HEK293 (cell line): ENCODE measurements at regions not wholly inside any gene's neighbourhood (a gene's known extent, or its start where the extent isn't known, plus 50 kb on each side); places are given as distances from the start of the nearest gene placed in this dataset.
"Not testable (repeated sequence)": the region's sequence is repeated elsewhere in the genome, so short reads cannot be mapped to it uniquely, and the experiment has no call there.

Experiments used
- CTCF ChIA-PET: fragments of 350-600 bp; formaldehyde crosslinking; extraction: SDS; loops from one replicate; lab custom pipeline; 2021; ENCODE audit warnings: antibody characterized with exemption; lab: Yijun Ruan, JAX
- POLR2A ChIA-PET: fragments of 300-600 bp; formaldehyde crosslinking; extraction: SDS; loops from one replicate; lab custom pipeline; 2020; ENCODE audit warnings: antibody characterized with exemption, inconsistent platforms; lab: Yijun Ruan, JAX
- H3K27ac ChIP-seq: fragments of 200-500 bp; sonication (Bioruptor generic); 2 replicates; pipeline ENCODE4 v1.5.1; 2014; ENCODE audit warnings: low read depth, low read length, control low read depth, inconsistent platforms; ENCODE audit errors: extremely low read depth
- H3K36me3 ChIP-seq, 2 experiments: fragments of 200-500 bp in 1 of 2; sonication (Bioruptor generic) in 1 of 2; 1 replicate in 1 of 2; 2 replicates in 1 of 2; pipeline ENCODE4 v1.5.1; 2014 to 2017; ENCODE audit warnings: inconsistent platforms in 2 of 2, low read length in 2 of 2; ENCODE audit not compliant: control insufficient read depth in 2 of 2, insufficient read depth in 1 of 2
- H3K4me1 ChIP-seq: fragments of 200-500 bp; sonication (Bioruptor generic); 2 replicates; pipeline ENCODE4 v1.5.1; 2014; ENCODE audit warnings: mild to moderate bottlenecking, low read length, inconsistent platforms; ENCODE audit not compliant: control insufficient read depth, insufficient read depth
- H3K4me3 ChIP-seq: 2 replicates; pipeline ENCODE4 v1.5.1; 2011; ENCODE audit warnings: low read depth, mild to moderate bottlenecking, control low read depth, low read length, moderate library complexity
- H3K9me3 ChIP-seq: fragments of 200-500 bp; sonication (Bioruptor generic); 2 replicates; pipeline ENCODE4 v1.5.1; 2014; ENCODE audit warnings: low read depth, low read length, inconsistent platforms; ENCODE audit not compliant: control insufficient read depth, insufficient read depth
- OSR2 ChIP-seq: fragments of 450-650 bp; formaldehyde crosslinking; IDR thresholded peaks from 2 replicates; pipeline ENCODE4 v1.5.1; 2016; ENCODE audit warnings: missing biosample characterization, missing genetic modification characterization
- ZBTB48 ChIP-seq: fragments of 450-650 bp; formaldehyde crosslinking; IDR thresholded peaks from 2 replicates; pipeline ENCODE4 v1.5.1; 2016; ENCODE audit warnings: missing biosample characterization, missing genetic modification characterization
- ZFP37 ChIP-seq: fragments of 450-650 bp; formaldehyde crosslinking; IDR thresholded peaks from 2 replicates; pipeline ENCODE4 v1.5.1; 2016; ENCODE audit warnings: missing biosample characterization, missing genetic modification characterization
- ZFP41 ChIP-seq: fragments of 450-650 bp; formaldehyde crosslinking; IDR thresholded peaks from 2 replicates; pipeline ENCODE4 v1.5.1; 2016; ENCODE audit warnings: missing biosample characterization, missing genetic modification characterization, borderline replicate concordance
- ZNF146 ChIP-seq: fragments of 450-650 bp; formaldehyde crosslinking; IDR thresholded peaks from 2 replicates; pipeline ENCODE4 v1.5.1; 2016; ENCODE audit warnings: missing biosample characterization, missing genetic modification characterization
- ZNF184 ChIP-seq: fragments of 450-650 bp; IDR thresholded peaks from 2 replicates; pipeline ENCODE4 v1.5.1; 2018; ENCODE audit warnings: missing biosample characterization, mild to moderate bottlenecking, missing genetic modification characterization
- ZNF2 ChIP-seq: fragments of 450-650 bp; formaldehyde crosslinking; IDR thresholded peaks from 2 replicates; pipeline ENCODE4 v1.5.1; 2016; ENCODE audit warnings: missing biosample characterization, missing genetic modification characterization
- ZNF302 ChIP-seq: fragments of 450-650 bp; formaldehyde crosslinking; IDR thresholded peaks from 2 replicates; pipeline ENCODE4 v1.5.1; 2016; ENCODE audit warnings: missing biosample characterization, missing genetic modification characterization, low read depth
- ZNF391 ChIP-seq: fragments of 450-650 bp; formaldehyde crosslinking; IDR thresholded peaks from 2 replicates; pipeline ENCODE4 v1.5.1; 2016; ENCODE audit warnings: low read depth, missing biosample characterization, missing genetic modification characterization, borderline replicate concordance
- ZNF404 ChIP-seq: fragments of 450-650 bp; formaldehyde crosslinking; IDR thresholded peaks from 2 replicates; pipeline ENCODE4 v1.5.1; 2017; ENCODE audit warnings: missing biosample characterization, missing genetic modification characterization
- ZNF48 ChIP-seq: fragments of 450-650 bp; formaldehyde crosslinking; IDR thresholded peaks from 2 replicates; pipeline ENCODE4 v1.5.1; 2016; ENCODE audit warnings: missing biosample characterization, missing genetic modification characterization
- ZNF560 ChIP-seq: fragments of 450-650 bp; formaldehyde crosslinking; IDR thresholded peaks from 2 replicates; pipeline ENCODE4 v1.5.1; 2017; ENCODE audit warnings: missing biosample characterization, missing genetic modification characterization, borderline replicate concordance
- ZNF561 ChIP-seq: fragments of 450-650 bp; IDR thresholded peaks from 2 replicates; pipeline ENCODE4 v1.5.1; 2018; ENCODE audit warnings: missing biosample characterization, missing genetic modification characterization, borderline replicate concordance
- ZNF596 ChIP-seq: fragments of 450-650 bp; IDR thresholded peaks from 2 replicates; pipeline ENCODE4 v1.5.0; 2018; ENCODE audit warnings: missing biosample characterization, mild to moderate bottlenecking, missing genetic modification characterization, moderate library complexity
- ZXDB ChIP-seq: fragments of 450-650 bp; formaldehyde crosslinking; IDR thresholded peaks from 2 replicates; pipeline ENCODE4 v1.5.1; 2016; ENCODE audit warnings: missing biosample characterization, missing genetic modification characterization
- TF ChIP-seq, protein P1 (sequence below): fragments of 450-650 bp; formaldehyde crosslinking; IDR thresholded peaks from 2 replicates; pipeline ENCODE4 v1.5.0; 2017; ENCODE audit warnings: missing biosample characterization, missing genetic modification characterization, borderline replicate concordance
- TF ChIP-seq, protein P2 (sequence below): fragments of 450-650 bp; formaldehyde crosslinking; conservative IDR thresholded peaks from 2 replicates; pipeline ENCODE4 v1.5.1; 2016; ENCODE audit warnings: low read depth, missing biosample characterization, missing genetic modification characterization
- TF ChIP-seq, protein P3 (sequence below): fragments of 450-650 bp; formaldehyde crosslinking; IDR thresholded peaks from 2 replicates; pipeline ENCODE4 v1.5.1; 2016; ENCODE audit warnings: missing biosample characterization, missing genetic modification characterization
- TF ChIP-seq, protein P4 (sequence below): fragments of 450-650 bp; formaldehyde crosslinking; IDR thresholded peaks from 2 replicates; pipeline ENCODE4 v1.5.1; 2016; ENCODE audit warnings: missing biosample characterization, missing genetic modification characterization

DNA sequence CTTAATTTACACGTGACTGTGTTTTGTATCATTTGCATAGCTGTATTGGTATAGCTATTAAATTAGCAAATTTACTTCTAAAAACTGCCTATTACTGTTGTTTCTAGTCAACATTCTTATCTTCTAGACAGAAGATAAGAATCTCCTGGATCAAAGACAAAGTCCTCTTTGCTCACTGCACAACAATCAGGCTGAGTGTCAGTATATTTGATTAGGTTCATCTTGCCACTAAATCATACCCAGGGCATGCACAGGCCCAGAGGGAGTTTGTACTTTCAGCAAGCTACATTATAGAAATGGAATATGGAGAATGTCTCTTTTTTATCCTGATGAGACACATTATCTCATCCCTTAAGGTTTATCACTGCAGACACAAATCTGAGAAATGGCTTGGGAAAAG, 579.1 kb downstream of the SLCO4C1 start:
- Histone ChIP-seq H3K4me3 (no peak overlapping the region), H3K9me3 (no peaks in the 10 kb centered on the region), H3K4me1 (no peaks in the 10 kb centered on the region), H3K27ac (no peak overlapping the region), H3K36me3 (no peaks in the 10 kb centered on the region)
- ChIA-PET POLR2A (no interaction called here), CTCF (no interaction called here)
- TF ChIP-seq ZFP37 (tag by site-specific recombination) (no peak), ZNF596 (tag by site-specific recombination) (no peak), ZNF184 (tag by site-specific recombination) (no peak), ZBTB48 (no peak), ZFP41 (tag by site-specific recombination) (no peak), ZNF404 (tag by site-specific recombination) (no peak), ZNF302 (tag by site-specific recombination) (no peak), ZXDB (no peak), ZNF560 (tag by site-specific recombination) (no peak), ZNF2 (tag by site-specific recombination) (no peak), ZNF146 (no peak), ZNF391 (tag by site-specific recombination) (no peak), ZNF48 (tag by site-specific recombination) (no peak), ZNF561 (no peak), OSR2 (no peak)
- TF ChIP-seq, protein P1, sequence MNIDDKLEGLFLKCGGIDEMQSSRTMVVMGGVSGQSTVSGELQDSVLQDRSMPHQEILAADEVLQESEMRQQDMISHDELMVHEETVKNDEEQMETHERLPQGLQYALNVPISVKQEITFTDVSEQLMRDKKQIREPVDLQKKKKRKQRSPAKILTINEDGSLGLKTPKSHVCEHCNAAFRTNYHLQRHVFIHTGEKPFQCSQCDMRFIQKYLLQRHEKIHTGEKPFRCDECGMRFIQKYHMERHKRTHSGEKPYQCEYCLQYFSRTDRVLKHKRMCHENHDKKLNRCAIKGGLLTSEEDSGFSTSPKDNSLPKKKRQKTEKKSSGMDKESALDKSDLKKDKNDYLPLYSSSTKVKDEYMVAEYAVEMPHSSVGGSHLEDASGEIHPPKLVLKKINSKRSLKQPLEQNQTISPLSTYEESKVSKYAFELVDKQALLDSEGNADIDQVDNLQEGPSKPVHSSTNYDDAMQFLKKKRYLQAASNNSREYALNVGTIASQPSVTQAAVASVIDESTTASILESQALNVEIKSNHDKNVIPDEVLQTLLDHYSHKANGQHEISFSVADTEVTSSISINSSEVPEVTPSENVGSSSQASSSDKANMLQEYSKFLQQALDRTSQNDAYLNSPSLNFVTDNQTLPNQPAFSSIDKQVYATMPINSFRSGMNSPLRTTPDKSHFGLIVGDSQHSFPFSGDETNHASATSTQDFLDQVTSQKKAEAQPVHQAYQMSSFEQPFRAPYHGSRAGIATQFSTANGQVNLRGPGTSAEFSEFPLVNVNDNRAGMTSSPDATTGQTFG (tag by site-specific recombination), result no peak
- TF ChIP-seq, protein P2, sequence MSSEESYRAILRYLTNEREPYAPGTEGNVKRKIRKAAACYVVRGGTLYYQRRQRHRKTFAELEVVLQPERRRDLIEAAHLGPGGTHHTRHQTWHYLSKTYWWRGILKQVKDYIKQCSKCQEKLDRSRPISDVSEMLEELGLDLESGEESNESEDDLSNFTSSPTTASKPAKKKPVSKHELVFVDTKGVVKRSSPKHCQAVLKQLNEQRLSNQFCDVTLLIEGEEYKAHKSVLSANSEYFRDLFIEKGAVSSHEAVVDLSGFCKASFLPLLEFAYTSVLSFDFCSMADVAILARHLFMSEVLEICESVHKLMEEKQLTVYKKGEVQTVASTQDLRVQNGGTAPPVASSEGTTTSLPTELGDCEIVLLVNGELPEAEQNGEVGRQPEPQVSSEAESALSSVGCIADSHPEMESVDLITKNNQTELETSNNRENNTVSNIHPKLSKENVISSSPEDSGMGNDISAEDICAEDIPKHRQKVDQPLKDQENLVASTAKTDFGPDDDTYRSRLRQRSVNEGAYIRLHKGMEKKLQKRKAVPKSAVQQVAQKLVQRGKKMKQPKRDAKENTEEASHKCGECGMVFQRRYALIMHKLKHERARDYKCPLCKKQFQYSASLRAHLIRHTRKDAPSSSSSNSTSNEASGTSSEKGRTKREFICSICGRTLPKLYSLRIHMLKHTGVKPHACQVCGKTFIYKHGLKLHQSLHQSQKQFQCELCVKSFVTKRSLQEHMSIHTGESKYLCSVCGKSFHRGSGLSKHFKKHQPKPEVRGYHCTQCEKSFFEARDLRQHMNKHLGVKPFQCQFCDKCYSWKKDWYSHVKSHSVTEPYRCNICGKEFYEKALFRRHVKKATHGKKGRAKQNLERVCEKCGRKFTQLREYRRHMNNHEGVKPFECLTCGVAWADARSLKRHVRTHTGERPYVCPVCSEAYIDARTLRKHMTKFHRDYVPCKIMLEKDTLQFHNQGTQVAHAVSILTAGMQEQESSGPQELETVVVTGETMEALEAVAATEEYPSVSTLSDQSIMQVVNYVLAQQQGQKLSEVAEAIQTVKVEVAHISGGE, result no peak
- TF ChIP-seq, protein P3, sequence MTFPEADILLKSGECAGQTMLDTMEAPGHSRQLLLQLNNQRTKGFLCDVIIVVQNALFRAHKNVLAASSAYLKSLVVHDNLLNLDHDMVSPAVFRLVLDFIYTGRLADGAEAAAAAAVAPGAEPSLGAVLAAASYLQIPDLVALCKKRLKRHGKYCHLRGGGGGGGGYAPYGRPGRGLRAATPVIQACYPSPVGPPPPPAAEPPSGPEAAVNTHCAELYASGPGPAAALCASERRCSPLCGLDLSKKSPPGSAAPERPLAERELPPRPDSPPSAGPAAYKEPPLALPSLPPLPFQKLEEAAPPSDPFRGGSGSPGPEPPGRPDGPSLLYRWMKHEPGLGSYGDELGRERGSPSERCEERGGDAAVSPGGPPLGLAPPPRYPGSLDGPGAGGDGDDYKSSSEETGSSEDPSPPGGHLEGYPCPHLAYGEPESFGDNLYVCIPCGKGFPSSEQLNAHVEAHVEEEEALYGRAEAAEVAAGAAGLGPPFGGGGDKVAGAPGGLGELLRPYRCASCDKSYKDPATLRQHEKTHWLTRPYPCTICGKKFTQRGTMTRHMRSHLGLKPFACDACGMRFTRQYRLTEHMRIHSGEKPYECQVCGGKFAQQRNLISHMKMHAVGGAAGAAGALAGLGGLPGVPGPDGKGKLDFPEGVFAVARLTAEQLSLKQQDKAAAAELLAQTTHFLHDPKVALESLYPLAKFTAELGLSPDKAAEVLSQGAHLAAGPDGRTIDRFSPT (tag by site-specific recombination), result no peak
- TF ChIP-seq, protein P4, sequence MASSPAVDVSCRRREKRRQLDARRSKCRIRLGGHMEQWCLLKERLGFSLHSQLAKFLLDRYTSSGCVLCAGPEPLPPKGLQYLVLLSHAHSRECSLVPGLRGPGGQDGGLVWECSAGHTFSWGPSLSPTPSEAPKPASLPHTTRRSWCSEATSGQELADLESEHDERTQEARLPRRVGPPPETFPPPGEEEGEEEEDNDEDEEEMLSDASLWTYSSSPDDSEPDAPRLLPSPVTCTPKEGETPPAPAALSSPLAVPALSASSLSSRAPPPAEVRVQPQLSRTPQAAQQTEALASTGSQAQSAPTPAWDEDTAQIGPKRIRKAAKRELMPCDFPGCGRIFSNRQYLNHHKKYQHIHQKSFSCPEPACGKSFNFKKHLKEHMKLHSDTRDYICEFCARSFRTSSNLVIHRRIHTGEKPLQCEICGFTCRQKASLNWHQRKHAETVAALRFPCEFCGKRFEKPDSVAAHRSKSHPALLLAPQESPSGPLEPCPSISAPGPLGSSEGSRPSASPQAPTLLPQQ (tag by site-specific recombination), result no peak

DNA sequence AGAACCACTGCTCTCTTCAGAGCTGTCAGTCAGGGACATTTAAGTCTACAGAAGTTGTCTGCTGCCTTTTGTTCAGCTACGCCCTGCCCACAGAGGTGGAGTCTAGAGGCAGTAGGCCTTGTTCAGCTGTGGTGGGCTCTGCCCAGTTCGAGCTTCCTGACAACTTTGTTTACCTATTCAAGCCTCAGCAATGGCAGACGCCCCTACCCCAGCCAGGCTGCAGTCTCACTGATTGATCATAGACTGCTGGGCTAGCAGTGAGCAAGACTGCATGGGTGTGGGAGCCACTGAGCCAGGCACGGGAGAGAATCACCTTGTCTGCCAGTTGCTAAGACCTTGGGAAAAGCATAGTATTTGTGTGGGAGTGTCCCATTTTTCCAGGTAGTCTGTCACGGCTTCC, 580.3 kb downstream of the SLCO4C1 start:
- H3K36me3 ChIP-seq, H3K4me1 ChIP-seq, POLR2A ChIA-PET, H3K4me3 ChIP-seq, CTCF ChIA-PET, H3K27ac ChIP-seq, H3K9me3 ChIP-seq: not testable (repeated sequence)
